ENCODE measurements at regions not wholly inside any gene's neighbourhood (a gene's known extent, or its start where the extent isn't known, plus 50 kb on each side); places are given as distances from the start of the nearest gene placed in this dataset.

DNA sequence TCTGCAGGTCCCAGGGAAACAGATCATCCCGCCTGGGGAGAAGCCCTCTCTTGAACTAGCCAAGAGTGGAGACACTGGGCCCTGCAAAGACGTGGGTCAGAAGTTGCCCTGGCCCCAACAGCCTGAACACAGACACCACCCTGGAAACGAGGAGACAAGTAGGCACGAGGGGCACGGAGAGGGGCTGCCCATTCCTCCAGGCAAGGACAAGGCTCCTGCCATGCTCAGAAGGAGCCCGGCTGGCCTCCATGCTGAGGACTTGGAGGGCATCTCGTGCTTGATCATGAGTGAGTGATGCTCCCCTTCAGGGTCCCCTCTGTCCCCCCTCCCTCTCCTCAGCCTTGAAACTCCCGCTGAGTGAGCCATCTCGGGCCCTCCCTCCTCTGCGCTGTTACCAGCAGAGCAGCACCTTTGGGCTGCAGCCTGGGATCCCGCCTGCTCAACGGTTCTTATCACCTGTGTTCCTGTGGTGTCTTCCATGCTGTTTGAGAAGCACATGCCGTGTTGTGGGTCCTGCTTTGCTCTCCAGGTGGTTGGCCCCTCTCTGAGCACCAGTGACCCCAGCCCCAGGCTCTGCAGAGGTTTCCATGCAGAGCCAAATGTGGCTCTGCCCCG is 544.3 kb downstream of the TCERG1L start:
- no peak for DNase-seq (ENCODE audit: low read depth, low spot score)
- ChIA-PET POLR2A (no interaction called here), CTCF (no interaction called here)
- TF ChIP-seq, protein P1, sequence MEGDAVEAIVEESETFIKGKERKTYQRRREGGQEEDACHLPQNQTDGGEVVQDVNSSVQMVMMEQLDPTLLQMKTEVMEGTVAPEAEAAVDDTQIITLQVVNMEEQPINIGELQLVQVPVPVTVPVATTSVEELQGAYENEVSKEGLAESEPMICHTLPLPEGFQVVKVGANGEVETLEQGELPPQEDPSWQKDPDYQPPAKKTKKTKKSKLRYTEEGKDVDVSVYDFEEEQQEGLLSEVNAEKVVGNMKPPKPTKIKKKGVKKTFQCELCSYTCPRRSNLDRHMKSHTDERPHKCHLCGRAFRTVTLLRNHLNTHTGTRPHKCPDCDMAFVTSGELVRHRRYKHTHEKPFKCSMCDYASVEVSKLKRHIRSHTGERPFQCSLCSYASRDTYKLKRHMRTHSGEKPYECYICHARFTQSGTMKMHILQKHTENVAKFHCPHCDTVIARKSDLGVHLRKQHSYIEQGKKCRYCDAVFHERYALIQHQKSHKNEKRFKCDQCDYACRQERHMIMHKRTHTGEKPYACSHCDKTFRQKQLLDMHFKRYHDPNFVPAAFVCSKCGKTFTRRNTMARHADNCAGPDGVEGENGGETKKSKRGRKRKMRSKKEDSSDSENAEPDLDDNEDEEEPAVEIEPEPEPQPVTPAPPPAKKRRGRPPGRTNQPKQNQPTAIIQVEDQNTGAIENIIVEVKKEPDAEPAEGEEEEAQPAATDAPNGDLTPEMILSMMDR (IDR thresholded peaks at IDR 0.05; ENCODE audit: insufficient read depth, low read length, missing control alignments) = no peak
- H3K4me3 ChIP-seq (ENCODE audit: low read depth, low read length) = no peak overlapping the region

DNA sequence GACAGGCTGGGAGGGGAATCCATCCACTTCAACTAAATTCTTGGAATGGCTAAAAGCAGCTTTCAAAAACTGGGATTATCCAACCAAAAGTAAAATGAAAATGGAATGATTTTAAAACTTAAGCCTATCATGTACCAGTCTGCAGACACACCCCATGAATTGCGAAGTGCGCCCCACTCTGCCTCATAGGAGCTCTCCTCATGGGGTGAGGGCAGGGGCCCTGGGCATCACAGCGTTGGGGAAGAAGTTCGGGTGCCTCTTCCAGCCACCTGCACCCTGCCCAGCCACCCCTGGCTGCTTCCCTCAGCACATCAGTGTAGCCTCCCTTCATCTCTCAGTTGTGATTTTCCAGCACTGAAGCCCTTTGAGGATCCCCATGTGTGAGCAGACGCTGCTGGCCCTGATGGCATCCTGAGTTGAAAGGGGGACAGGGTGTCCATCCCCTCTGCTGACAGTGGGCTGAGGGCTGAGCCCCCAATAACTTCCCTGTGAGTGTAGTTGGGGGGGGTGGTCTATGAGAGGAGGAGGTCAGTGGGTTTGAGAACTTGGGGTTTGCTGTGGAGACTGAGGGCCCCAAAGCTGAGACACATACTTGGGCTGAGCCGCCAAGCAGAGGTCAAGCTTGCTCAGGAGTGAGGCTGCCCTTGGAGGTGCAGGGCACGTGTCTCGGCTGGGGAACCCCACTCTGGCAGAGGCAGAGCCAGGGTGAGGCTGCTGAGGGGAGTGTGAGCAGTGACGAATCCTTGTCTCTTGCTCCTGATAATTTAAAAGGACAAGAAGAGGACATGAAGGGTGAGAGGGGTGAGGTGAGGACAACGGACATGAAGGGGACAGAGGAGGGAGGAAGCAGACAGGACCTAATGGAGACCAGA is 542.1 kb downstream of the TCERG1L start:
- ChIA-PET CTCF (no interaction called here), POLR2A (no interaction called here)
- TF ChIP-seq, protein P1 (IDR thresholded peaks at IDR 0.05; ENCODE audit: insufficient read depth, low read length, missing control alignments) = no peak
- no peak overlapping the region for H3K4me3 ChIP-seq (ENCODE audit: low read depth, low read length)
- no peak for DNase-seq (ENCODE audit: low read depth, low spot score)

DNA sequence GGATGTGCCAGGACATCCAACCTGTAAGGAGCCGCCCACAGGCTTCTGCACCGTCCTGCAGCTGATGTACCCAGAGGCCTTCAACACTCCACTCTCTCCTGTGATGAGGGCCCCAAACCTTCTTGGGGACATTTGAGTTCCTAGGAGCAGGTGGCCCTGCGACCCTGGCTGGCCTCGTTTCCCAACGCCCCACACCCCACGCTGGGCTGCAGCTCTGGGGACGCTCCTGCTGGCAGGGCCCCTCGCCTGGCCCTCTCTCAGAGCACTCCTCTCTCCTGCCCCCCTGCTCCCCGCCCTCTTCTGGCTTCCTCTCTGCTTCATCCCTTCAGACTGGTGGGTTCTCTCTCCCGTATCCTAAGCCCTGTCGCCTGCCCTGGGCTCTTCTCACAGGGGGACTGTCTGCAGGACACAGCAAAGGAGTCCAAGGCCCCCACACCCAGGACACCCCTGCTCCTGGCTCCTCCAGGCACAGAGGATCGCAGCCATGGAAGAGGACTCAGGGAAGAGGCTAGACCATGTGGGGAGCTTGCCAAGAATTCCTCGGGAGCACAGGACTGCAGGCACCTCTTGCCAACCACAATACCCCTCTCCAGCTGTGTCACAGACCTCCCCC is 541.4 kb downstream of the TCERG1L start:
- DNase-seq (ENCODE audit: low read depth, low spot score) = no peak

DNA sequence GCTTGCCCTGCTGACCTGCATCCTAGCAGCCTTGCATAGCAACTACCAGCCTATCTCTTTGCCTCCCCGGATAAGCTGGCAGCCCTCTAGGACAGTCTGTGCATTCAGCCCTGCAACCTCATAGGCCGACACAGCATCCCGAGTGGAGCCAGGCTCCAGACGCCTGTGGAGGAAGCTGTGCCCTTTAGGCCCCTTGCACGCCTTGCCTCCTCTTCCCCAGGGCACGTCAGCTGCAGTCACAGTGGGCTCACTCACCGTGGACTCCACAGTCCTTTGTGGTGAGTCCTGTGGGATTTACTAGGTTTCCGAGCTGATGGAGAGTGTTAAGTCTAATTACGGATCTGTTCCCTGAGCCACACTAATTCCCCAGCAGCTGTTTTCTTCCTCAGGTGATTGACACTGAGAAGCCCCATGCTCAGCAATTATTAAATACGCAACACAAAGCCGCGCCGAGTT is 540.0 kb downstream of the TCERG1L start:
- POLR2A ChIA-PET = no interaction called here
- DNase-seq (ENCODE audit: low read depth, low spot score) = no peak
- CTCF ChIA-PET = no interaction called here
- TF ChIP-seq, protein P1 (IDR thresholded peaks at IDR 0.05; ENCODE audit: insufficient read depth, low read length, missing control alignments) = no peak
- no peak overlapping the region for H3K4me3 ChIP-seq (ENCODE audit: low read depth, low read length)

More for the DNA sequence above, 541.4 kb downstream of the TCERG1L start:
- ChIA-PET POLR2A (no interaction called here), CTCF (no interaction called here)
- TF ChIP-seq, protein P1 (IDR thresholded peaks at IDR 0.05; ENCODE audit: insufficient read depth, low read length, missing control alignments) = no peak
- no peak overlapping the region for H3K4me3 ChIP-seq (ENCODE audit: low read depth, low read length)

DNA sequence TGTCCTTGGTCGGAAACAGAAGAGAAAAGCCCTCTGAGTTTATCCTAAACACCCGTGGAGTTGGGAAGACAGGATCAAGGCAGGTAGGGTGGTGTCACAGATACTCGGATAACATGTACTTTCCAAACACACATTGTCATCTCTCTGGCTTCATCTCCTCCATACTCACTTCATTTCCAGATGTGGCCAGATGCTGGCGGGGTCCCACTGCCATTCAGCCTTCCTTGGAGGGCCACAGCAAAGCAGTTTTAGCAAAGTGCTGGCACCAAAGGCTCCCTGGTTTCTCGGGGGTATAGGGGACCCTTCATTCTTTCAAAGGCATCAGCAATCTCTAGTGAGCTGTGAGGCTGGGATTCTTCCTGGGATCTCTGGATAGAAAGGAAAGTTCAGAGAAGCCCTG is 539.5 kb downstream of the TCERG1L start:
- H3K4me3 ChIP-seq (ENCODE audit: low read depth, low read length) = no peak overlapping the region
- CTCF ChIA-PET = no interaction called here
- POLR2A ChIA-PET = no interaction called here
- DNase-seq (ENCODE audit: low read depth, low spot score) = no peak
- TF ChIP-seq, protein P1 (IDR thresholded peaks at IDR 0.05; ENCODE audit: insufficient read depth, low read length, missing control alignments) = no peak

DNA sequence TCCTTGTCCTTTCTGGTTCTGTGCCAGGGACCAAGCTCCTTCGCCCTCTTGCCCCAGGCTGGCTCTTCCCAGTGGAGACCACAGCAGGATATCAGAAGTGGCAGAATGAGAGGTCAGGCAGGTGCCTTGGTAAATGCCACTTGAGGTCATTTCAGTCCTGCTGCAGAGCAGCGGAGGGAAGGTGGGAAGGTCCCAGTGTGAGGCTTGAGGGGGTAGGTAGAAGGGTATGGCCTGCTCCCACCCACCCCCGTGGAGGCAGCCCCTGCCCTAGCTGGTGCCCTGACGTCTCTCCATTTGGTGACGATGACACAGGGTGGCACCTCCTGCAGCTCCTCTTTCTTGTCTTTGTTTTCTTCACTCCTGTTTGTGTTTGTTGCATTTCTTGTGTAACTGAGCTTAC is 538.8 kb downstream of the TCERG1L start:
- ChIA-PET POLR2A (no interaction called here), CTCF (no interaction called here)
- TF ChIP-seq, protein P1 (IDR thresholded peaks at IDR 0.05; ENCODE audit: insufficient read depth, low read length, missing control alignments) = no peak
- DNase-seq (ENCODE audit: low read depth, low spot score) = no peak
- no peak overlapping the region for H3K4me3 ChIP-seq (ENCODE audit: low read depth, low read length)
